Lower leg skin (tissue), 3 donors: ENCODE measurements at regions not wholly inside any gene's neighbourhood (a gene's known extent, or its start where the extent isn't known, plus 50 kb on each side); places are given as distances from the start of the nearest gene placed in this dataset.

Experiments
- POLR2A ChIP-seq, 2 donors: fragments of 450-650 bp; IDR thresholded peaks; one replicate each; pipeline ENCODE4 v1.6.1; 2016 to 2017; ENCODE audit warnings: antibody characterized with exemption in 2 of 2, mild to moderate bottlenecking in 1 of 2, moderate library complexity in 1 of 2
- TF ChIP-seq, protein P1 (sequence below), 3 donors: fragments of 450-650 bp; IDR thresholded peaks; one replicate each; pipeline ENCODE4 v1.5.1; 2016; ENCODE audit warnings: antibody characterized with exemption in 3 of 3, mild to moderate bottlenecking in 3 of 3, moderate library complexity in 2 of 3

- TF ChIP-seq POLR2A (IDR thresholded peaks at IDR 0.05), result no peak
- TF ChIP-seq, protein P1, sequence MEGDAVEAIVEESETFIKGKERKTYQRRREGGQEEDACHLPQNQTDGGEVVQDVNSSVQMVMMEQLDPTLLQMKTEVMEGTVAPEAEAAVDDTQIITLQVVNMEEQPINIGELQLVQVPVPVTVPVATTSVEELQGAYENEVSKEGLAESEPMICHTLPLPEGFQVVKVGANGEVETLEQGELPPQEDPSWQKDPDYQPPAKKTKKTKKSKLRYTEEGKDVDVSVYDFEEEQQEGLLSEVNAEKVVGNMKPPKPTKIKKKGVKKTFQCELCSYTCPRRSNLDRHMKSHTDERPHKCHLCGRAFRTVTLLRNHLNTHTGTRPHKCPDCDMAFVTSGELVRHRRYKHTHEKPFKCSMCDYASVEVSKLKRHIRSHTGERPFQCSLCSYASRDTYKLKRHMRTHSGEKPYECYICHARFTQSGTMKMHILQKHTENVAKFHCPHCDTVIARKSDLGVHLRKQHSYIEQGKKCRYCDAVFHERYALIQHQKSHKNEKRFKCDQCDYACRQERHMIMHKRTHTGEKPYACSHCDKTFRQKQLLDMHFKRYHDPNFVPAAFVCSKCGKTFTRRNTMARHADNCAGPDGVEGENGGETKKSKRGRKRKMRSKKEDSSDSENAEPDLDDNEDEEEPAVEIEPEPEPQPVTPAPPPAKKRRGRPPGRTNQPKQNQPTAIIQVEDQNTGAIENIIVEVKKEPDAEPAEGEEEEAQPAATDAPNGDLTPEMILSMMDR (IDR thresholded peaks at IDR 0.05), result no peak
Observed at GRCh38 chr6:14209000-14209399, 91.4 kb downstream of the CD83 start.
